ENCODE measurements at regions not wholly inside any gene's neighbourhood (a gene's known extent, or its start where the extent isn't known, plus 50 kb on each side); places are given as distances from the start of the nearest gene placed in this dataset.

GRCh38 chr4:13284932-13285331 is 199.2 kb downstream of the RAB28 start:
- no peak for ATAC-seq (ENCODE audit: low FRiP score)
- no peak for DNase-seq (ENCODE audit: low spot score)
- TF ChIP-seq, protein P1, sequence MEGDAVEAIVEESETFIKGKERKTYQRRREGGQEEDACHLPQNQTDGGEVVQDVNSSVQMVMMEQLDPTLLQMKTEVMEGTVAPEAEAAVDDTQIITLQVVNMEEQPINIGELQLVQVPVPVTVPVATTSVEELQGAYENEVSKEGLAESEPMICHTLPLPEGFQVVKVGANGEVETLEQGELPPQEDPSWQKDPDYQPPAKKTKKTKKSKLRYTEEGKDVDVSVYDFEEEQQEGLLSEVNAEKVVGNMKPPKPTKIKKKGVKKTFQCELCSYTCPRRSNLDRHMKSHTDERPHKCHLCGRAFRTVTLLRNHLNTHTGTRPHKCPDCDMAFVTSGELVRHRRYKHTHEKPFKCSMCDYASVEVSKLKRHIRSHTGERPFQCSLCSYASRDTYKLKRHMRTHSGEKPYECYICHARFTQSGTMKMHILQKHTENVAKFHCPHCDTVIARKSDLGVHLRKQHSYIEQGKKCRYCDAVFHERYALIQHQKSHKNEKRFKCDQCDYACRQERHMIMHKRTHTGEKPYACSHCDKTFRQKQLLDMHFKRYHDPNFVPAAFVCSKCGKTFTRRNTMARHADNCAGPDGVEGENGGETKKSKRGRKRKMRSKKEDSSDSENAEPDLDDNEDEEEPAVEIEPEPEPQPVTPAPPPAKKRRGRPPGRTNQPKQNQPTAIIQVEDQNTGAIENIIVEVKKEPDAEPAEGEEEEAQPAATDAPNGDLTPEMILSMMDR (IDR thresholded peaks at IDR 0.05) = no peak

DNA sequence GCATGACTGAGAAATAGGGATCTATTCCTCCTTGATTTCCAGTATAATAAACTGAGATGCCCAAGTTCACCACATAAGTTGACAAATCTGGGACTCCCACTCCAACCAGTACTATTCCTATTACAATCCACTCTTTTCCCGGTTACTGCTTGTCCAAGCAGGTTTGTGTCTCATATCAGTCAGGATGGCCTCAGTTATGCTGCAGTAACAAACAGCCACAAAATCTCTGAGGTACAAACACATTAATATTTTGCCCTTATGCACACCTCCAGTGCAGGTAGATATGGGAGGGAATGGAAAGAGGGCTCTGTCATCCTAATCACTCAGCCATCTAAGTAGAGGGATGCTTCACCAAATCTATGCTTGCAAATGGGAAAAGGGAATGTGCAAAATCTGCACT is 207.8 kb downstream of the RAB28 start:
- no peak for DNase-seq (ENCODE audit: low spot score)
- ATAC-seq (ENCODE audit: low FRiP score) = no peak
- TF ChIP-seq, protein P1 (IDR thresholded peaks at IDR 0.05) = no peak

GRCh38 chr4:13268703-13269102 is 215.4 kb downstream of the RAB28 start:
- ATAC-seq (ENCODE audit: low FRiP score) (no peak), DNase-seq (ENCODE audit: low spot score) (no peak)
- TF ChIP-seq, protein P1 (IDR thresholded peaks at IDR 0.05) = no peak

- no peak for DNase-seq (ENCODE audit: low spot score)
- no peak for ATAC-seq (ENCODE audit: low FRiP score)
- TF ChIP-seq, protein P1 (IDR thresholded peaks at IDR 0.05) = no peak
These were observed 216.0 kb downstream of the RAB28 start for GRCh38 chr4:13268165-13268564.

- ATAC-seq (ENCODE audit: low FRiP score) (no peak), DNase-seq (ENCODE audit: low spot score) (no peak)
- TF ChIP-seq, protein P1 (IDR thresholded peaks at IDR 0.05) = no peak
These were observed 217.0 kb downstream of the RAB28 start for GRCh38 chr4:13267091-13267490.

GRCh38 chr4:13266687-13267086 is 217.5 kb downstream of the RAB28 start:
- TF ChIP-seq, protein P1 (IDR thresholded peaks at IDR 0.05) = no peak
- ATAC-seq (ENCODE audit: low FRiP score) = no peak

DNA sequence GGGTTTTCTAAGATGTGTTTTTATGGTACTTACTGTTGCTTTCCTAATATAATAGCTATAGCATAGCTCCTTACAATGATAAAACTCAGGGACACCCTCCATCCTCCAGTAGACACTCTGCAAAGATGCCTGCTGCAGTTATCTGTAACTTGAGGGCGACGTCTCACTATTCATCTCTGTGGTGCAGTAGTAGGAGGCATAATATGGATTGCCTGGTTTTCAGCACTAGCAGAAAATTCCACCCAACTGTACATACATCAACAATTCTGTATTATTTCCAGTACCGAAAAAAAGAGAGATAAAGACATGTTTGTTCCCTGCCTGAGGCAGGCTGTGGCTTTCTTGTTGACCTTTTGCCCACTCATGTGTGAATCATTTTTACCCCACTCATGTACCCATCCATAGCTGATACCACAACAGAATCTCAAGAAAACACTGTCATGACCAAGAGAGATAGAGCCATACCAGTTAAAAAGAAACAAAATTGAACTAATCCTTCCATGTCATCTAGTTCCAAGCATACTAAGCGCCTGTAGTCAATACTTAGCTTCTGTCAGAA is 220.1 kb downstream of the RAB28 start:
- DNase-seq (ENCODE audit: low spot score) (no peak), ATAC-seq (ENCODE audit: low FRiP score) (no peak)
- TF ChIP-seq, protein P1 (IDR thresholded peaks at IDR 0.05) = no peak

More at GRCh38 chr4:13266687-13267086, 217.5 kb downstream of the RAB28 start:
- DNase-seq (ENCODE audit: low spot score) = no peak
